DND-41 (cell line): ENCODE measurements at regions not wholly inside any gene's neighbourhood (a gene's known extent, or its start where the extent isn't known, plus 50 kb on each side); places are given as distances from the start of the nearest gene placed in this dataset.

Experiments used
- CTCF ChIP-seq: IDR thresholded peaks from 2 replicates; pipeline ENCODE4 v1.5.1; 2012; ENCODE audit warnings: borderline replicate concordance, low read length, moderate library complexity, mild to moderate bottlenecking; ENCODE audit not compliant: poor library complexity, severe bottlenecking; ENCODE audit errors: extremely low read depth
- EZH2 ChIP-seq: IDR thresholded peaks from 3 replicates; pipeline ENCODE4 v1.6.1; 2012; ENCODE audit warnings: borderline replicate concordance, low read depth, mild to moderate bottlenecking, moderate library complexity, low read length, inconsistent platforms; ENCODE audit not compliant: severe bottlenecking

- no peak for TF ChIP-seq CTCF
- no peak for TF ChIP-seq EZH2
These were observed 1150.6 kb upstream of the RAG2 start for GRCh38 chr11:37748641-37749040.
